Peyer's patch (tissue), 4 donors: ENCODE measurements at regions not wholly inside any gene's neighbourhood (a gene's known extent, or its start where the extent isn't known, plus 50 kb on each side); places are given as distances from the start of the nearest gene placed in this dataset.

Experiments
- DNase-seq, 3 donors: peaks; one replicate each; pipeline ENCODE4 v3.0.0-alpha.2; 2017 to 2019
- H3K27ac ChIP-seq, 4 donors: fragments of 200-600 bp; sonication (generic); one replicate each; pipeline ENCODE4 v1.5.1; 2016 to 2019
- H3K27me3 ChIP-seq, 2 donors: fragments of 200-600 bp; sonication (generic); one replicate each; pipeline ENCODE4 v1.5.1; 2019
- H3K36me3 ChIP-seq, 3 donors: fragments of 200-600 bp; sonication (generic); one replicate each; pipeline ENCODE4 v1.5.1; 2016 to 2019
- H3K4me1 ChIP-seq, 4 donors: fragments of 200-600 bp; sonication (generic); one replicate each; pipeline ENCODE4 v1.5.1; 2016 to 2019
- H3K4me3 ChIP-seq, 4 donors: fragments of 200-600 bp; sonication (generic); 1 replicate in 3 of 4; 2 replicates in 1 of 4; pipeline ENCODE4 v1.5.1; 2016 to 2019; ENCODE audit warnings: mild to moderate bottlenecking in 1 of 4
- H3K9me3 ChIP-seq, 4 donors: fragments of 200-600 bp; sonication (generic); one replicate each; pipeline ENCODE4 v1.5.1; 2016 to 2019; ENCODE audit warnings: mild to moderate bottlenecking in 1 of 4
- CTCF ChIP-seq, 6 experiments: fragments of 450-650 bp in 4 of 6; fragments of 200-600 bp in 2 of 6; sonication (generic) in 1 of 6; IDR thresholded peaks; one replicate each; pipeline ENCODE4 v1.5.1; 2017 to 2019; ENCODE audit warnings: antibody characterized with exemption in 6 of 6, mild to moderate bottlenecking in 3 of 6, moderate library complexity in 1 of 6
- POLR2A ChIP-seq, 2 donors: fragments of 450-650 bp; IDR thresholded peaks; one replicate each; pipeline ENCODE4 v1.5.1; 2017; ENCODE audit warnings: antibody characterized with exemption in 2 of 2, mild to moderate bottlenecking in 2 of 2, moderate library complexity in 2 of 2

GRCh38 chr4:137039370-137039769, 492.9 kb downstream of the PCDH18 start:
- Histone ChIP-seq H3K9me3 (no peaks in the 10 kb centered on the region), H3K27ac (no peak overlapping the region), H3K27me3 (no peaks in the 10 kb centered on the region), H3K4me1 (no peaks in the 10 kb centered on the region), H3K4me3 (no peak overlapping the region), H3K36me3 (no peaks in the 10 kb centered on the region)
- no peak for TF ChIP-seq CTCF (IDR thresholded peaks at IDR 0.05)
- no peak for TF ChIP-seq POLR2A (IDR thresholded peaks at IDR 0.05)
- no peak for DNase-seq

GRCh38 chr4:137032222-137032621, 500.1 kb downstream of the PCDH18 start:
- Histone ChIP-seq H3K27me3 (no peaks in the 10 kb centered on the region), H3K36me3 (no peaks in the 10 kb centered on the region), H3K4me1 (no peaks in the 10 kb centered on the region), H3K27ac (no peak overlapping the region), H3K4me3 (no peak overlapping the region), H3K9me3 (no peaks in the 10 kb centered on the region)
- TF ChIP-seq CTCF (IDR thresholded peaks at IDR 0.05): no peak
- no peak for TF ChIP-seq POLR2A (IDR thresholded peaks at IDR 0.05)
- DNase-seq: no peak

- Histone ChIP-seq H3K36me3 (no peaks in the 10 kb centered on the region), H3K9me3 (no peaks in the 10 kb centered on the region), H3K4me3 (no peak overlapping the region), H3K4me1 (no peaks in the 10 kb centered on the region), H3K27ac (no peak overlapping the region), H3K27me3 (no peaks in the 10 kb centered on the region)
- no peak for TF ChIP-seq POLR2A (IDR thresholded peaks at IDR 0.05)
- no peak for TF ChIP-seq CTCF (IDR thresholded peaks at IDR 0.05)
- no peak for DNase-seq
These were observed 503.3 kb downstream of the PCDH18 start for GRCh38 chr4:137029026-137029425.

DNA sequence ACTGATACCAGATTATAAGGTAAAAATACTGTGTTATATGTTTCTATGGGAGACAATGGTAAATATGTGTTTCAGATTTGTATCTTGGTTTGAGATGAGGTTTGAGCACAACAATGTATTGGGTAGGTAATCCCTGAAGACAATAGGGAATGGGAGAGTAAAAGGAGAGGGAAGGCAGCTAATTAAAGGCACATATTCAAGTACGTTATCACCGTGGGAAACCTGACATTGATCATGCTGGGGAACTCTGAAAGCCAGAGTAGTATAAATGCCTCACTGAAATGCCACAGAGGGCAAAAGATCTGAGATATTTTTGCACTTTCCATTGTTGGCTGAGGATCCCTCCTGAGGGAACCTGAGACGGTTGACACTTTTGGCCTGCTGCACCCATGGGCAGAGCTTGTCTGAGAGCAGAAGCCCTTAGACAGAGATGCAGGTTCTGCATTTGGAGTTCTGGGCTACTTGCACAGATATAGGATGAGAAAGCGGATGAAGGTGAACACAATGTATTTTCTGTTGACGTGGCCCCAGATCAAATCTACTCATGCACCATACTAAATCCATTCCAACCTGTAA, 506.7 kb downstream of the PCDH18 start:
- TF ChIP-seq POLR2A (IDR thresholded peaks at IDR 0.05): no peak
- no peak for TF ChIP-seq CTCF (IDR thresholded peaks at IDR 0.05)

GRCh38 chr4:137015426-137016409, 516.6 kb downstream of the PCDH18 start:
- no peaks in the 10 kb centered on the region for H3K27me3 ChIP-seq
- TF ChIP-seq CTCF (IDR thresholded peaks at IDR 0.05) (no peak), POLR2A (IDR thresholded peaks at IDR 0.05) (no peak)
- no peak overlapping the region for H3K27ac ChIP-seq

More for the DNA sequence above, 506.7 kb downstream of the PCDH18 start:
- Histone ChIP-seq H3K4me1 (no peaks in the 10 kb centered on the region), H3K9me3 (no peaks in the 10 kb centered on the region), H3K4me3 (no peak overlapping the region), H3K27me3 (no peaks in the 10 kb centered on the region), H3K36me3 (no peaks in the 10 kb centered on the region), H3K27ac (no peak overlapping the region)
- no peak for DNase-seq

More at GRCh38 chr4:137015426-137016409, 516.6 kb downstream of the PCDH18 start:
- H3K36me3 ChIP-seq: no peaks in the 10 kb centered on the region
- H3K4me1 ChIP-seq: no peaks in the 10 kb centered on the region
- no peaks in the 10 kb centered on the region for H3K9me3 ChIP-seq
- DNase-seq: no peak
- no peak overlapping the region for H3K4me3 ChIP-seq
